HFFc6 (cell line): ENCODE measurements at regions not wholly inside any gene's neighbourhood (a gene's known extent, or its start where the extent isn't known, plus 50 kb on each side); places are given as distances from the start of the nearest gene placed in this dataset.

Source experiments
- DNase-seq: peaks from one replicate; pipeline ENCODE4 v3.0.0-alpha.2; 2018
- H3K27ac Mint-ChIP-seq: 2 replicates; pipeline ENCODE4 v1.8.0; 2020; ENCODE audit warnings: mild to moderate bottlenecking, mixed read lengths
- H3K27me3 Mint-ChIP-seq: 2 replicates; pipeline ENCODE4 v1.8.0; 2021; ENCODE audit warnings: mild to moderate bottlenecking, moderate library complexity, mixed read lengths; ENCODE audit not compliant: insufficient read depth
- H3K36me3 Mint-ChIP-seq: 2 replicates; pipeline ENCODE4 v1.8.0; 2021; ENCODE audit warnings: low read depth, mixed read lengths
- H3K4me1 Mint-ChIP-seq: 2 replicates; pipeline ENCODE4 v1.8.0; 2020; ENCODE audit warnings: low read depth, mixed read lengths
- H3K4me3 Mint-ChIP-seq: 2 replicates; pipeline ENCODE4 v1.8.0; 2020; ENCODE audit warnings: mild to moderate bottlenecking, moderate library complexity, mixed read lengths
- H3K9me3 Mint-ChIP-seq: 2 replicates; pipeline ENCODE4 v1.8.0; 2020; ENCODE audit warnings: mild to moderate bottlenecking, mixed read lengths
- CTCF ChIP-seq: fragments of 200-600 bp; sonication (generic); IDR thresholded peaks from 2 replicates; pipeline ENCODE4 v1.5.0; 2021; ENCODE audit warnings: antibody characterized with exemption, mild to moderate bottlenecking

GRCh38 chr13:70795484-70795883, 687.2 kb upstream of the KLHL1 start:
- Mint-ChIP-seq H3K36me3 (no peaks in the 10 kb centered on the region), H3K27me3 (no peaks in the 10 kb centered on the region), H3K4me1 (no peaks in the 10 kb centered on the region), H3K27ac (no peak overlapping the region), H3K4me3 (no peak overlapping the region), H3K9me3 (peaks cover 15% of the 10 kb centered on the region)
- TF ChIP-seq CTCF = no peak
- DNase-seq = no peak

- no peak for TF ChIP-seq CTCF
- peaks cover 27% of the 10 kb centered on the region for H3K9me3 Mint-ChIP-seq
- no peaks in the 10 kb centered on the region for H3K27me3 Mint-ChIP-seq
- no peak overlapping the region for H3K4me3 Mint-ChIP-seq
- H3K36me3 Mint-ChIP-seq = no peaks in the 10 kb centered on the region
- DNase-seq = no peak
- H3K4me1 Mint-ChIP-seq = no peaks in the 10 kb centered on the region
- H3K27ac Mint-ChIP-seq = no peak overlapping the region
Measured at GRCh38 chr13:70792121-70792520, 683.9 kb upstream of the KLHL1 start.

- no peak for TF ChIP-seq CTCF
- Mint-ChIP-seq H3K4me3 (no peak overlapping the region), H3K36me3 (no peaks in the 10 kb centered on the region), H3K27ac (no peak overlapping the region), H3K9me3 (peaks cover 27% of the 10 kb centered on the region), H3K4me1 (no peaks in the 10 kb centered on the region), H3K27me3 (no peaks in the 10 kb centered on the region)
- DNase-seq = no peak
Measured at GRCh38 chr13:70789751-70790150, 681.5 kb upstream of the KLHL1 start.

- Mint-ChIP-seq H3K27me3 (no peaks in the 10 kb centered on the region), H3K4me1 (no peaks in the 10 kb centered on the region), H3K9me3 (peaks cover 36% of the 10 kb centered on the region), H3K4me3 (no peak overlapping the region), H3K36me3 (no peaks in the 10 kb centered on the region), H3K27ac (no peak overlapping the region)
- no peak for TF ChIP-seq CTCF
- DNase-seq = no peak
Measured at GRCh38 chr13:70788074-70788473, 679.8 kb upstream of the KLHL1 start.

- Mint-ChIP-seq H3K9me3 (peaks cover 41% of the 10 kb centered on the region), H3K36me3 (no peaks in the 10 kb centered on the region), H3K4me1 (no peaks in the 10 kb centered on the region), H3K27ac (no peak overlapping the region), H3K4me3 (no peak overlapping the region), H3K27me3 (no peaks in the 10 kb centered on the region)
- TF ChIP-seq CTCF = no peak
- DNase-seq = no peak
Measured at GRCh38 chr13:70784207-70784989, 676.1 kb upstream of the KLHL1 start.
